HL-60/S4 treated with retinoic acid at 250 ng/mL for 4 days and 3 days (cell line): ENCODE measurements at regions not wholly inside any gene's neighbourhood (a gene's known extent, or its start where the extent isn't known, plus 50 kb on each side); places are given as distances from the start of the nearest gene placed in this dataset.

Source experiments
- in situ Hi-C: fragments of 300-500 bp; cut with MboI; formaldehyde crosslinking; loops from 2 replicates; pipeline ENCODE4 v1.7.0; 2022; ENCODE audit warnings: low sequenced_read_pairs

DNA sequence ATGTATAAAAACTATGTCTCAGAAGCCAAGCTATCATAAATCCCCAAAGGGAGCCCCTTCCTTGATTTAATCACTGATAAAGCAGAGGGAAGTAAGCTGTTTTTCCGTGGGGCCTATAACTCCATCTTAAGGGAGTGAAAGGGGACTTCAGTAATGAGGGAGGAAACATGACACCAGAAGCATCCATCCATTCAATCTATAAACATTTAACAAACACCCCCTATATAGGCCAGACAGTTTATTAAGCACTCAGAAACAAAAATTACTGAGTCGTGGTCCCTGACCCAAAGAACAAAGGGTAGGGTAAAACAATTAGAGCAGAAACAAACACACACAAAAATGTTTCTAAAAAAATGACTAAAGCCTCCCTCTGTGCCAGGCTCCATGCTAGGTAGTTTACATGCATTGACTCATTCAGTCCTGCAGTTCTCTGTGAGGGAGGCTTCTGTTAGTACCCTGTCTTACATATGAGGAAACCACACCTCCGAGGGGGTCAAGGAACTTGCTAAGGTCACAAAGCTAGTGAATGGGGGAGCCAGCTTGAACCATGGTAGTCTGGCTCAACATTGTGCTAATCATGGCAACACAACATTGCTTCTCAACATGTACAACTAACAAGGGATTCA lies 472.1 kb downstream of the CDH2 start:
- in situ Hi-C loops, result no loop called here

DNA sequence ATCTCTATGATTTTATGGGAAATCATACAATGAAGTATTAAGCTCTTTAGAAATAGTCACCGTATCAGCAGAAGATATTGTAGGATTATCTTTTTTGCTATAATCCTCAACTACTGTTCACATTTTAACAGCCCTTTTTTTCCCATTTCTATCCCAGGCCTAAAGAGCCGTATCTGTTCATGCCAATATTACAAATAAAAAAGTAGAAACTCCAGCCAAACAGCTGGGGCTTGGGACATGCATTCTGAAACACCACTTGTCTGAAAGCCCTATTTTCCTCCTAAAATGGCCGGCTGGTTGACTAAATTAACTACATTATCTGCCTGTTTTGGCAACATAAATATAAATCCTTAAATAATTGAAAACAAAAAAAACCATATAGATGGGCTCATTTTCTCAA lies 477.8 kb downstream of the CDH2 start:
- in situ Hi-C loops, result no loop called here

DNA sequence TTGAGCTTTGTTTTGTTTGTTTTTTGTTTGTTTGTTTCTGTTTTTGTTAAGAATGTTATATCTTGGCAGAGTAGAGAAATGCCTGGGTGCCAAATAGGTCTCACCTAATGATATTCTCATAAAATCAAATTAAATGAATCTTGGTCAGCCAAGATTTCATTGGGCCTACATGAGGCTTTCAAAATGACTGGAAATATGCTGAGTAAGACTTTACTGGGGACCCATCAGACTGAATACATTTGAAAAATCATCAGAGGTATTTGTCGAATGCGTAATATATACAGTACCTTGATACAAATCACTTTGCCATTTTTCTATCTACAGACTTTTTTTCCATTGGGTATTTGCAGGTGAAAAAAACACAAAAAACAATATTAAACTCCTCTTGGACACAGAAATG lies 480.8 kb downstream of the CDH2 start:
- in situ Hi-C loops, result no loop called here

DNA sequence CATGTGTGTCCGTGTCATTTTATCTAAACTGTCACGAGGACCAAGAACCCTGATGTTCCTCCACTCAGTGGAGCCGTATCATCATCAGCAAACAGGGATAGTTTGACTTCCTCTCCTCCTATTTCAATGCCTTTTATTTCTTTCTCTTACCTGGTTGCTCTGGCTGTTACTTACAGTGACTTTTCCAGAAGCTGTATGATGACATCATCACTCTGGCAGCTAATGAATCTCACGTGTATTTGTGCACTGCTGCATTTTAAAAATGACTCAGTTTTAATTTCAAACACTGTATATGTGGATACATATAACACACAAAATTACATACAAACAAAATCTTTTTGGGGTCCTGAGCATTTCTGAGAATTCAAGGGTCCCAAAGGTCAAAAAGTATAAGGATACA lies 481.4 kb downstream of the CDH2 start:
- in situ Hi-C loops, result no loop called here

DNA sequence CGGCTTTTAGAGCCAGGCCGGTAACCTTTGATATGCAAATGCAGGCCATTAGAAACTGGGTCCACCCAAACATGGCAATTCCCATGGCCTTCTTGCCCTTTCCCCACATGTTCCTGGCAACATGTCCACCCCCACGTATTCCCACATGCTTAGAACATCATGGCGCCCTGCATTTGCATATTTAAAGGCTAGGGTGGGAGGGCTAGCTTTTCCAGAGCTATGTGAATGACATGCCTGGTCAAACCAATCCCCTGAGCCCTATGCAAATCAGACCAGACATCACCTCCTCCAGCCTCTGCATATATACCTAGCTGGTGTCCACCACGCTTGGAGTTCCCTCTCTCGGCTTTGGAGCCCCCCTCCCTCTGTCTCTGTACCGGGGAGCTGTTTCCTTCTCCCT lies 481.9 kb downstream of the CDH2 start:
- in situ Hi-C loops, result no loop called here

DNA sequence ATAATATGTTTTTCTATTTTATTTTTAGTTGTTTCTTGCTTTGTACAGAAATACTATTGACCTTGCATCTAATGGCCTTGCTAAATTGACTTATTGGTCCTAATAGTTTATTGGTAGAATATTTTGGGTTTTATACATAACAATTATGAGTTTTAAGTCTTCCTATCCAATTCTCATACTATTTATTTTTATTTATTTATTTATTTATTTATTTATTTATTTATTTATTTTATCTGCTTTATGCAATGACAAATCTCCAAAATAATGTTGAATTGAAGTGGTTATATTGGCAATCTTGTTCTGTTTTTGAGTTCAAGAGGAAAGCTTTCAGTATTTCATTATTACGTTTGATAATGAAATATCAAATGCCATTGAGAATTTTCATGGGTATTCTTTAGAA lies 488.3 kb downstream of the CDH2 start:
- in situ Hi-C loops, result no loop called here

DNA sequence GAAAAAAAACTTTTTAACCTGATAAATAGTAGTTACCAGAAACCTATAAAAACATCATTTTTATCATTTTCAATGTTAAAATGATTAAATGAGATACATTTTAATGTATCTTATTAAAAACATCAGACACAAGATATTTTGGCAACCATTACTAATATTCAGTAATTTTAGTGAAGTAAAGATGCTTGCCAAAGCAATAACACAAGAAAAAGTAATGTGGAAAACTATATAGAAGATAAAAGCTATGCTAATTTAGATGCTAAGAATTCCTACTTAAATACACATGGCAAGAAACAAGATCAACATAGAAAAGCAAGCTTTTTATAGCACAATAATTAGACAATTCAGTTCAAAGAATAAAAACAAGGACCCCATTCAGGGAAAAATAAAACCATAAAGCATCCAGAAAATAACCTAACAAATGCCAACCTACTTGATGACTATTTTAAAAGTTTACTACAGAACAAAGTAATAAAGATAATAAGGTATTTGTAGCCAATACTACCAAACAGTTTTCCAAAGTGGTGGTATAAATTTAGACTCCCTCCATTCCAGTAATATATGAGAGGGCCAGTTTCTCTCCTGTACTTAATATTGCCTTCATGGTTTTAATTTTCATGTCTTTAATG lies 489.5 kb downstream of the CDH2 start:
- in situ Hi-C loops, result no loop called here

DNA sequence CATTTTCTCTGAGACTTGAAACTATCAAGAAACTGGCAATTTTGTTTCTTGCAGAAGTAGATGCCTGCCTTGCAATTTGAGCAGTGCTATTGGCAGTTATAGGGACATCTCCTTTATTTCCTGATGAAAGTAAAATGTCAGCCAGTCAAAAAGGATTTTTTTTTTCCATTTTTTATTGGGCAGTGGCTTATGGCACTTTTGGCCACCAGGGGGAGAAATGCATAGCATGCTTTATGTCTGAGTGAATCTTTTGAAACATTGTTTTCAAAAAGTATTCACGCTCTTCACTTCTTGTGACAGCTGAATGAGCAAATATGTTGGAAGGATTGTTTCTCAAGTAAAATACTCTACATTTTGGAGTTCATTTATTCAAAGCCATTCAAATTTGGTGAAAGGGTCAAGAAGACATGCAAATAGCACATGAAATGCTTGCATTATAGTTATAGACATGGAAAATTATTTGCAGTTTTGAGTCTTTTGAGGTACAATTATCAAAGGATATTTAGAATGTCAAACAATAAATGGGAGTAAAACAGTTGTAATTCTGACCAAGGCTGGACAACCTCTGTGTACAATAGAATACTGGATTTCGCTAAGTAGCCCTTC lies 491.0 kb downstream of the CDH2 start:
- in situ Hi-C loops, result no loop called here

DNA sequence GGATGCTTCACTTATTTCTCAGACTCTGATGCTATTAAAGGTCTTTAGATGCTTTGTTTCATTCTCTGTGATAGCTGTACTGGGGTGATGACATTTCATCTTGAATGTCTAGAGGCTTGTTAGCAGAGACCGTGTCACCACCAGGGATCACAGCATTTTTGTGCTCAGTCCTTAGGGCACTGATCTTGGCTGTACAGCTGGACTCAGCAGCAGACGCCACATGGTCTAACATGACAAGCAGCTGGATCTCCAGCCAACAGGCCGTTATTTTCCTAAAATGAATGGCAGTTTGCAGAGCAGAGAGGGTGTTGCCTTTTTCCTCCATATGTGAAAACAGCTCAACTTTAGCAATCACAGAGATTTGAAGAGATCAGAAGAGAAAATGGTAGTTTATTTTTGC lies 491.8 kb downstream of the CDH2 start:
- in situ Hi-C loops, result no loop called here

DNA sequence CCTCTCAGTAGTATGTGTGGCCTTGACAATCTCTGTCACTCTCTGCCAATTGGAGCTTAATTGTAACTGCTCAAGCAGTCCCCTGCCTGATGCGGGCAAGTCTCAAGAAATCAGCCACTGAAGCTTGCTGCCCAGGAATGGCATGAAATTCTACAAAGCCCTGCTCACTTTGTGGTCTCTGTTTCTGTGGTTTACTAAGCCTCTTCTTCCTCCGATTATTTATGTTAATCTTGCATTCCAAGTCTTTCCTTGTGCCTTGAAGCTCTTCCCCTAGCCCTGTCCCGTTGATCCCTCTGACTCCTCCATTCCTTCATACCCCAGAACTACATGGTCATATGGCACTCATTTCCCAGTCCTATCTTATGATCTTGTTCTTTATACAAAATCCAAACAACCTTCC lies 489.3 kb upstream of the CHST9 start:
- in situ Hi-C loops, result no loop called here

DNA sequence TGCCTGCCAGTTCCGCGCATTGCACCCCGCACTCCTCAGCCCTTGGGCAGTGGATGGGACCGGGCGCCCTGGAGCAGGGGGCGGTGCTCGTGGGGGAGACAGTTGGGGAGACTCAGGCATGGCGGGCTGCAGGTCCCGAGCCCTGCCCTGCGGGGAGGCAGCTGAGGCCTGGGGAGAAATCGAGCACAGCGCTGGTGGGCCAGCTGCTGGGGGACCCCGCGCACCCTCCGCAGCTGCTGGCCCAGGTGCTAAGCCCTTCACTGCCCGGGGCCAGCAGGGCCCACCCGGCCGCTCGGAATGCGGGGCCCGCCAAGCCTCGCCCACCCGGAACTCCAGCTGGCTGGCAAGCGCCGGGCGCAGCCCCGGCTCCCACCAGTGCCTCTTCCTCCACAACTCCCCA lies 488.8 kb upstream of the CHST9 start:
- in situ Hi-C loops, result no loop called here

DNA sequence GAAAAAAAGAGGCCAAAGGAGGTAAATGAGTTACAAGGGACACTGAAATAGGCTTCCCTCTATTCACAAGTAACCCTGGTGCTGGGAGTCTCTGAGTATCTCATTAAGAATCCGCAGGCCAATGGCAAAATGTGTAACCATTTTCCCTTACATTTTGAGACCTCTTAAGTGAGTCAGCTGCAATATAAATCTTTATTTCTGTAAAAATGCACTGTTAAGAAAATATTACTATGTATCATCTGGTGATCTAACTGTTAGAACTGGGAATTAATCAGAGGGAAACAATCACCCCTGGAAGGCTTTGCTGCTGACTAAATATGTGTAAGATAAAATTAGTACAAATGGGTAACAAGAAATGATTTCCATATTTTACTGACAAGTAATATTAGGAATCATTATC lies 483.1 kb upstream of the CHST9 start:
- in situ Hi-C loops, result no loop called here

DNA sequence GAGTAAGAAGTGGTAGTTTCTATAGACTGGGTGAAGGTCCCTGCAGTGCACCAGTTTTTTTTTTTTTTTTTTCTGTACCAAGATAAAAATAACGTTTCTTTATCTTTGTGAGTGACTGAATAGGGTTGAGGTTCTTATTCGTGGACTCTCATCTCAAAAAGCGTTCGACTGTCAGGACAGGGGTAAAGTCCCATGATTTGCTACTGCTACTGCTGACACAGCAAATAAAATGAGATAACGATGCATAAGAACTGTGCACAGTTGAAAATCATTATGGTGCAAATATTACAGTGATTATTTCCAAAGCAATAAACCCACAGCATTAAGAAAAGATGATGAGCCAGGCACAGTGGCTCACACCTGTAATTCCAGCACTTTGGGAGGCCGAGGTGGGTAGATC lies 482.0 kb upstream of the CHST9 start:
- in situ Hi-C loops, result no loop called here

DNA sequence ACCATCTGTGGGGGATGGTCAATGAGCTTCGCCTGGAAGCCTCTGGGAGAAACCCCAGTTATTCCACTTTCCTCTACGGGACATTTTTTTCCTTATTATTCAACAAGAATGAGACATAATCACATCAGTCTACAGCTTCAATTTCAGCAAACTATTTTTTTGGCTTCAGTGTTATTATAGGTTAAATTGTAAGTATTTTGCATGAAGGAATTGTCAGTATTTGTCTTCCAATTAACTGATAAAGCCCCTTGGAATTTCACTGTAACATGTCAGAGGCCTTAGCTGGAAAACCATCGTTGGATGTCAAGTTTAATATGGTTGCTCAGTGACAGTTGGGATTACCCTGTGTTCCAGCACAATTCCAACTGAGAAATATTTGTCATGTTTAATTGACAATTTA lies 480.9 kb upstream of the CHST9 start:
- in situ Hi-C loops, result no loop called here

DNA sequence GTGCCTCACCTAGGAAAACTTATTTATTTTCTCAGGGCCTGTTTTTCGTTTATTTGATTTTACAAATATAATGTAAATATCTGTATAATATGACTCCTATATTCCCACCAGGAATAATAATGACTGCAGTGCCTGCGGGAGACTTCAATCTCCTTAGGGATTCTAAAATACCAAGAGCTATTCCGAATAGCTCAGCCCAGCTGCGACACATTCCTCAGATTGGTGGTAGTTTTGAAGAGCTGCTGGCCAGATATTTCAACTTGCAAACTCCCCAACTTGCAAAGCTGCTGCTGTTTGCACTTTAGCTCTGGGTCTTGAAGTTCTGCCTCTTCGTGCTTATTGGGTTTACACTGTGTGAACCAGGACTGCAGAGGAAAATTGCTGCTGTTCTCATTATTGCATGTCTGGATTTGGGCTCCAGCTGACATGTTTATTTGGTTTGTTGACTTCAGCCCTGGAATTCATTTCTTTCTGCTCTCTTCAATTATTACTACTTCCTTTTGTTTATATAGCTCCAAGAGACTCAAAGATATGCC lies 480.2 kb upstream of the CHST9 start:
- in situ Hi-C loops, result no loop called here

DNA sequence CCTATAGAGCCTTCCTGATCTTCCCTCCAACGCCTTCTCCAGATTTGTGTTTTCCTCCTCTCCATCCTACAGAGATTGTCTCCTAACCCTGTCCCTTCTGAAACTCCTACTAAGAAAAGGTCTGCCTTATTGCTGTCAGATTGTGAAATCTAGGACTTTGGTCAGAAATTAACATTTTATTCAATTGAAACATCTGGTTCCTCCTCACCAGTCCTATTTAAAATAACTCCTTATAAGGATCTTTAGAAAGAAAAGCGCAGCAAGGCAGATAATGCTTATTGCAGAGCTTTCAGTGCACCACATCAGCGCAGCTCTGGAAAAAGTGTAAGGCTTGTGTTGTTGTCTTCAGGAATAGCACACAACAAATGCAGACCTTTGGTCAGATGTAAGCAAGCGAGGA lies 477.8 kb upstream of the CHST9 start:
- in situ Hi-C loops, result no loop called here

DNA sequence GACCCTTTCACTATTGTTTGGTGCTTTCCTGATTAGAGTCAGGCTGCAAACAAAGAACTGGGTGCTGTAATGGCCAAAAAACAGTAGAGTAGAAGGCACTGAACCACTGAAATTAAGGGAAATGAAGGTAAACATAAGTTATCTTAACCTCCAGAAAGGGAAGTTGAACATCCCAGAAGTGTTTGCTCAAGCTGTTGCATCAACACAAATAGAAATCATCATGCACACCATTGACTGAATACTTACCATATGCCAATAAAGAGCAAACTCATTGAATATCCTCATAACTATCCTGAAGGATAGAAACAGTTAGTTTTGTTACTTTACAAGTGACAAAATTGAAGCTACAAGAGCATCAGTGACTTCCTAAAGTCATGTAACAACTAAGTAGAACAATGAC lies 477.4 kb upstream of the CHST9 start:
- in situ Hi-C loops, result no loop called here

DNA sequence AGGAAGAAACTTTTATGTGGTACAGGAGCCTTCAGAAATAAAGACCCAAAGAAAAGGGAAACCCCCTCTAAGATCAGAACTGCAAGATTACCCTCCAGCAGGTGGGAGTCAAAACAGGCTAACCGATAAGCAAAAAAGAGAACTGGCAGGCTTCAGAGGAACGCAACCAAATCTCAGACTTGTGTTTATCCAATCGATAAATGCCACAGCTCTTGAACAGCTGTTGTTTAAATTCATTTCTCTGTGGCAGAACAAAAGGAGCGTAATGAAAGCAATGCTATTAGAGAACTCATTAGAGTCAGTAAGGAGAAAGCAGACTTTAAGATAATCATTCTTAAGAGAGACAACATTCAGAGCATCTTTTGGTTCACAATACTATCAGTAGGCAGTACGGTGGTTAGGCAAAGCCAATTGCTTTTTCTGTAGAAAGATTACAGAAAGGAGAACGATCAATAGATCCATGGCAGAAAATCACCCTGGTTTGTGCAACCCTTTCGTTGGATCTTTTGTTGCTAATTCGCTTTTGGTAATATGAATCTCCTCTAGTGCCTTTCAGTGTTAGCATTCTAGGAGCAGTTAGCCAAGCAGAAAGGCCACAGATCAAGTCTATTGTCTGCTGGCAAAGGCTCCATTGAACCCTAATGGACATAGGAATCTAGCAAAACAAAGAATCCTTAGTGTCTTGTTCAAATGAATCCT lies 476.4 kb upstream of the CHST9 start:
- in situ Hi-C loops, result no loop called here

DNA sequence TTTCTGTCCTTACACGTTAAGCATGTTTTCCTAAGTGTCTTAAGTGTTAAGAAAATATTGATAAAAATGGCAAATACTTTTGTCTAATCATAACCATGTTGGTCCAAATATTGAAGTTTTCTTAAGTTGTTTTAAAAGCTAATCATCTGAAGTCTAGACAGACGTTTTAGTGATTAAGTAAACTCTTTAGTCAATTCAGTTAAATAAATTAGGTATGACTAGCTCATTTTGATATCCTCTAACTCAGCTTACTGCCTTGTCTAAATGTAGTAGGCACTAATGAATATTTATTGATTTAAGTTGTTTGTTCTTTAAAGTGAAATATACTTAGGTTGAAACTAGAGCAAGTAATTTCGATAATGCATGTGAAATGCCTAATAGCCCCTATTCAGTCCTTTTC lies 471.8 kb upstream of the CHST9 start:
- in situ Hi-C loops, result no loop called here

DNA sequence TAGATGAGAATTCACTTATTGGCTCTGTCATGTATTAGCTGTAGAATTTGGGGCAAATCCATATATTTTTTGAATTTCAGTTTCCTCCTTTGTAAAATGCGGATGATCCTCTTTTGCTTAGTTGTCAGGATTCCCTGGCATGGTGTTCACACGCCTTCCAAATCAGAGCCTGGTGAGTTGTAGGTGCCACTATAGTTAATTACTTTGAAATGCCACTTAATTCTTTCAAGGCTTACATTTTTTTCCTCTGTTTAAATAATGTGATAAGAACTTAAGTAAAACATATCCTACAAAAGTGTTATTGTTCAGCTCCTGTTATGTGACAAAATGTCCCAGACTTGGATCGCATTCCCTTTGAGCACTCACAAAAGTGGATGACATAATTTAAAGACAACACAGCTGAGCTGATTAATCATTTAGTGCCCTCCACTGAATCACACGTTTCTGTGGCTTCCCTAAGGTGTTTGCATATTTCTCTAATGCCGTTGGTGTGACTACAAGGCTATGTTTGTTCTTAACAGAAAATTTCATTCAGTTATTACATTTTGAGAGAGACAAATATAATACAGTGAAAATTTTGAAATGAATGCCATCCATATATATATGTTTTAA lies 471.2 kb upstream of the CHST9 start:
- in situ Hi-C loops, result no loop called here

DNA sequence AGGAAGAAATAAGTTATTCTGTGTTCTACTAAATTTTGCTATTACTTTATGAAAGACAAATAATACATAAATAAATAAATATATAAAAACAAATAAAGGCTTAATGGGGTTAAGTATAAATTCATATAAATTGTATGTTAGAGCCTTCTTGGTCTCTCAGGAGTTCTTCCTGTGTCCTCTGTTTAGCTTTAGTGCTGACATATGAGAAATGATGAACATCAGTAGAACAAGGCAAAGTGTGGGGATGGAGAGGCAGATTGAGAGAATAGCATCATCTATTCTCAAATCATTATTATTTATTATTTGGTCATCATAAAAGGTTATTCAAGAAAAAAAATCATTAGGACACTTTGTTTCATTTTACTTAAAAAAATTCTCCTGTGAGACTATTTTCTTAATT lies 468.1 kb upstream of the CHST9 start:
- in situ Hi-C loops, result no loop called here
